ENCODE measurements at regions not wholly inside any gene's neighbourhood (a gene's known extent, or its start where the extent isn't known, plus 50 kb on each side); places are given as distances from the start of the nearest gene placed in this dataset.

DNA sequence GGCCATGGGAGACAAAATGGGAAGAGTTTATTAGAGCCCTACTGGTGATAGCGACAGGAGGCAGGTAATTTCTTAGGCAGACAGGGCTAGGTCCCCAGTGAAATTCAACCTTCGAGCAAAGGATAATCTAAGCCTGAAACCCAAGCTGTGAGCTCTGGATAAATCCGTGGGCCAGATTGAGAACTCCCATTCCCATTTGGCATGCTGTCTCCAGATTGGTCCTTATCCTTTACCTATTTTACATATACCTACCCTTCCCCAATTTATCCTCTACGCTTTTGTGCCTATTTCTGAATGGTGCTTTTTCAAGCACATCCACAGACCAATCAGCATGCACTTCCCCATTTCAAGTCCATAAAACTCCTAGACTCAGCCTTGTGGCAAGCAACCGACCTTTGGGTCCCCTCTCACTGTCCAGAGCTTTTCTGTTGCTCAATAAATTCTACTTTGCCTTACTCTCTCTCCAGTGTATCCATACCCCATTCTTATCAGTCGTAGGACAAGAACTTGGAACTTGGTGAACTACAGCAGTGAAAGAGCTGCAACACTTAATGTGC lies 268.0 kb downstream of the MYCN start:
- no peaks in the 10 kb centered on the region for H4K20me1 ChIP-seq (replicated peaks in 1 of 2; ENCODE audit: control insufficient read depth in 1 of 2, insufficient read depth in 2 of 2, low read length in 2 of 2)
- no peak for DNase-seq (ENCODE audit: low read depth in 1 of 2, low spot score in 2 of 2)
- TF ChIP-seq GABPA (IDR thresholded peaks at IDR 0.05; ENCODE audit: borderline replicate concordance, insufficient read depth, low read length) (no peak), ASH2L (IDR thresholded peaks at IDR 0.05; ENCODE audit: low read length) (no peak), POLR2AphosphoS5 (IDR thresholded peaks at IDR 0.05; ENCODE audit: low read depth, low read length) (no peak), SP2 (IDR thresholded peaks at IDR 0.05; ENCODE audit: low read length) (no peak), RBBP5 (IDR thresholded peaks at IDR 0.05; ENCODE audit: borderline replicate concordance, low read depth, low read length) (no peak)

More for the DNA sequence above, 268.0 kb downstream of the MYCN start:
- no peak overlapping the region for H2BK120ac ChIP-seq (replicated peaks; ENCODE audit: low read depth, low read length)
- H2AFZ ChIP-seq (ENCODE audit: low read length) = no peak overlapping the region
- no peak overlapping the region for H4K8ac ChIP-seq (ENCODE audit: extremely low read depth, insufficient read depth, low read length)
- H3K23me2 ChIP-seq (ENCODE audit: low read depth, low read length) = no peaks in the 10 kb centered on the region
- peaks cover 0 to 2% (median 0%) of the 10 kb centered on the region in 4 experiments; a peak in 1 of 7 replicates for H3K4me1 ChIP-seq (replicated peaks in 1 of 4; ENCODE audit: control insufficient read depth in 3 of 4, insufficient read depth in 4 of 4, low read length in 3 of 4)
- H3K4ac ChIP-seq (replicated peaks; ENCODE audit: insufficient read length, low read depth, low read length) = no peak overlapping the region
- H3K79me2 ChIP-seq (ENCODE audit: control insufficient read depth in 1 of 2, insufficient read depth in 2 of 2, low read length in 2 of 2) = no peaks in the 10 kb centered on the region
- H3K27me3 ChIP-seq (replicated peaks in 1 of 4; ENCODE audit: control insufficient read depth in 3 of 4, extremely low read depth in 1 of 4, insufficient read depth in 3 of 4, low read length in 3 of 4) = no peaks in the 10 kb centered on the region
- no peak overlapping the region for H2BK5ac ChIP-seq (ENCODE audit: low read depth, low read length)
- 74% methylated on average over 5 of the region's 6 CpGs; no CpG with 5 or more reads in 1 of the 2 experiments for WGBS, 2 experiments (ENCODE audit: extremely low coverage in 1 of 2, insufficient coverage in 1 of 2, insufficient read length in 1 of 2, insufficient replicate concordance in 2 of 2, low coverage in 1 of 2, low lambda C conversion rate in 2 of 2, missing lambda C conversion rate in 1 of 2)
- H2AK5ac ChIP-seq (ENCODE audit: low read depth, low read length) = no peak overlapping the region
- no peak overlapping the region for H3K4me3 ChIP-seq (ENCODE audit: extremely low read depth in 1 of 4, insufficient read depth in 2 of 4, low read depth in 3 of 4, low read length in 4 of 4)
- CTCF ChIA-PET (ENCODE audit: partially characterized antibody) = interaction anchor here (0.8 to 4.0 kb wide), 4 partner anchors 10 to 300 kb away, joined by 3 to 25 read pairs (median 4); no protein-coding TSS in a partner anchor
- H3K79me1 ChIP-seq (ENCODE audit: low read depth, low read length) = no peaks in the 10 kb centered on the region; the same call in 1 of the 2 replicates
- no peak overlapping the region for H3K18ac ChIP-seq (ENCODE audit: extremely low read depth, low read length)
- no peak overlapping the region for H3K4me2 ChIP-seq (ENCODE audit: insufficient read depth in 1 of 2, low read depth in 2 of 2, low read length in 2 of 2)
- no peak overlapping the region for H2BK15ac ChIP-seq (ENCODE audit: low read length)
- H3K36me3 ChIP-seq (ENCODE audit: control insufficient read depth in 2 of 4, insufficient read depth in 4 of 4, low read length in 3 of 4) = no peaks in the 10 kb centered on the region
- no peak overlapping the region for H4K5ac ChIP-seq (ENCODE audit: insufficient read length, low read depth, low read length)
- H3K23ac ChIP-seq (ENCODE audit: insufficient read length) = no peak overlapping the region
- H3K9ac ChIP-seq (replicated peaks in 1 of 4; ENCODE audit: extremely low read depth in 1 of 4, low read depth in 3 of 4, low read length in 3 of 4) = no peak overlapping the region
- H3K9me3 ChIP-seq (ENCODE audit: insufficient read depth in 2 of 2, low read depth in 1 of 2, low read length in 1 of 2) = no peaks in the 10 kb centered on the region; a peak in 1 of 4 replicates
- H4K91ac ChIP-seq (replicated peaks; ENCODE audit: insufficient read length, low read length) = no peak overlapping the region
- H3K14ac ChIP-seq (ENCODE audit: insufficient read length) = no peak overlapping the region
- POLR2A ChIA-PET (ENCODE audit: partially characterized antibody) = interaction anchor here (1.1 kb wide), 1 partner anchor 103 kb away, joined by 3 read pairs; no protein-coding TSS in a partner anchor
- no peak overlapping the region for H2BK20ac ChIP-seq (ENCODE audit: low read length)
- no peak for FAIRE-seq
- no peak overlapping the region for H3K56ac ChIP-seq (replicated peaks; ENCODE audit: insufficient read length, low read depth, low read length)
- H3K27ac ChIP-seq (ENCODE audit: low read depth, low read length) = no peak overlapping the region
- H2BK12ac ChIP-seq (ENCODE audit: low read depth, low read length) = no peak overlapping the region

Data from H1 (cell line).